K562 (cell line): ENCODE measurements at regions not wholly inside any gene's neighbourhood (a gene's known extent, or its start where the extent isn't known, plus 50 kb on each side); places are given as distances from the start of the nearest gene placed in this dataset.

Experiments
- ATAC-seq: fragments of 200-7000 bp; cut with Tn5 transposase; 3 replicates; pipeline ENCODE4 v1.9.1; 2020; ENCODE audit warnings: moderate library complexity
- BruUV-seq: library from RNA; stranded (reverse); fragments of 400-500 nt; replicated peaks from 2 replicates; lab custom pipeline; 2021; lab: Mats Ljungman, UMichigan
- CTCF ChIA-PET: fragments of 300-600 bp; formaldehyde crosslinking; extraction: SDS; loops from one replicate; lab custom pipeline; 2021; ENCODE audit warnings: low intra/inter-chr PET ratio; lab: Yijun Ruan, JAX
- POLR2A ChIA-PET: fragments of 300-600, 350-650 bp; sonication (Branson Sonifier 250); formaldehyde crosslinking; extraction: SDS; loops from one replicate; lab custom pipeline; 2021; ENCODE audit warnings: antibody characterized with exemption, inconsistent platforms; lab: Yijun Ruan, JAX
- DNase-seq, 4 experiments: peaks; one replicate each; pipeline versions ENCODE4 v3.0.0 to v3.0.0-alpha.2; 2011 to 2018; ENCODE audit warnings: low spot score in 3 of 4, mixed read lengths in 3 of 4; ENCODE audit errors: extremely low read depth in 1 of 4
- FAIRE-seq: peaks from 2 replicates; lab custom pipeline; 2011; peaks lifted over from hg19 to GRCh38; lab: Jason Lieb, UNC
- H2AFZ ChIP-seq: 2 replicates; pipeline ENCODE4 v1.6.0; 2011; ENCODE audit warnings: low read depth, low read length, control low read depth, inconsistent platforms
- H3K27ac ChIP-seq: fragments of 200-600 bp; 3 replicates; pipeline ENCODE4 v1.8.0; 2011; ENCODE audit warnings: low read depth, mild to moderate bottlenecking, control low read depth, inconsistent platforms, low read length, moderate library complexity, mixed read lengths; ENCODE audit errors: extremely low read depth
- H3K27me3 ChIP-seq, 2 experiments: fragments of 300-600 bp in 1 of 2; 2 replicates in 1 of 2; 3 replicates in 1 of 2; pipeline versions ENCODE4 v1.6.0 to v1.8.0; 2011; ENCODE audit warnings: inconsistent platforms in 2 of 2, low read length in 2 of 2, mild to moderate bottlenecking in 1 of 2, mixed read lengths in 1 of 2, moderate library complexity in 1 of 2; ENCODE audit not compliant: control insufficient read depth in 2 of 2, insufficient read depth in 2 of 2
- H3K36me3 ChIP-seq: fragments of 300-600 bp; 3 replicates; pipeline ENCODE4 v1.8.0; 2011; ENCODE audit warnings: mild to moderate bottlenecking, low read length, inconsistent platforms; ENCODE audit not compliant: control insufficient read depth, insufficient read depth
- H3K4me1 ChIP-seq, 2 experiments: fragments of 200-600 bp in 1 of 2; replicated peaks in 1 of 2; 2 replicates in 1 of 2; 3 replicates in 1 of 2; pipeline versions ENCODE4 v1.5.1 to v1.8.0; 2011; ENCODE audit warnings: inconsistent platforms in 2 of 2, low read length in 2 of 2, mild to moderate bottlenecking in 1 of 2, mixed read lengths in 1 of 2, moderate library complexity in 1 of 2; ENCODE audit not compliant: control insufficient read depth in 2 of 2, insufficient read depth in 2 of 2
- H3K4me2 ChIP-seq: 2 replicates; pipeline ENCODE4 v1.6.1; 2011; ENCODE audit warnings: low read length, control low read depth, inconsistent platforms, mixed read lengths; ENCODE audit not compliant: insufficient read depth
- H3K4me3 ChIP-seq: fragments of 200-600 bp; sonication (generic), shearing (Covaris generic); 2 replicates; pipeline ENCODE4 v1.5.1; 2016; ENCODE audit warnings: control low read depth, inconsistent platforms
- H3K79me2 ChIP-seq: fragments of 200-600 bp; 3 replicates; pipeline ENCODE4 v1.8.0; 2011; ENCODE audit warnings: low read length, inconsistent platforms; ENCODE audit not compliant: control insufficient read depth, insufficient read depth
- H3K9ac ChIP-seq, 2 experiments: 2 replicates each; pipeline versions ENCODE4 v1.6.0 to v1.6.1; 2011; ENCODE audit warnings: low read depth in 2 of 2, low read length in 2 of 2, control low read depth in 1 of 2, inconsistent platforms in 1 of 2, mild to moderate bottlenecking in 1 of 2, mixed read lengths in 1 of 2; ENCODE audit not compliant: insufficient read depth in 1 of 2
- H3K9me1 ChIP-seq: one replicate; pipeline ENCODE4 v1.6.0; 2011; ENCODE audit warnings: inconsistent platforms, mild to moderate bottlenecking, low read length, moderate library complexity; ENCODE audit not compliant: control insufficient read depth, insufficient read depth
- H3K9me3 ChIP-seq: replicated peaks from 2 replicates; pipeline ENCODE4 v1.5.1; 2011; ENCODE audit warnings: low read depth, low read length, inconsistent platforms; ENCODE audit not compliant: control insufficient read depth, insufficient read depth
- H4K20me1 ChIP-seq: replicated peaks from 2 replicates; pipeline ENCODE4 v1.6.1; 2011; ENCODE audit warnings: low read length, inconsistent platforms, mixed read lengths; ENCODE audit not compliant: control insufficient read depth, insufficient read depth
- ATF1 ChIP-seq, 2 experiments: fragments of 450-650 bp in 1 of 2; IDR thresholded peaks; 2 replicates each; pipeline ENCODE4 v1.6.1; 2016; ENCODE audit warnings: missing compliant biosample characterization in 1 of 2, missing genetic modification characterization in 1 of 2
- CEBPB ChIP-seq: fragments of 450-650 bp; IDR thresholded peaks from 2 replicates; pipeline ENCODE4 v1.6.1; 2016; ENCODE audit warnings: missing genetic modification characterization, missing compliant biosample characterization
- CEBPG ChIP-seq, 3 experiments: fragments of 200-800 bp in 1 of 3; sonication (Bioruptor generic) in 1 of 3; sonication (generic) in 1 of 3; formaldehyde crosslinking in 1 of 3; IDR thresholded peaks in 2 of 3; conservative IDR thresholded peaks in 1 of 3; 2 replicates each; pipeline versions ENCODE4 v1.6.1 to v1.8.0; 2016 to 2022; ENCODE audit warnings: missing compliant biosample characterization in 2 of 3, missing genetic modification characterization in 2 of 3, mild to moderate bottlenecking in 1 of 3, missing genetic modification reagents in 1 of 3
- EP300 ChIP-seq: IDR thresholded peaks from 2 replicates; pipeline ENCODE4 v1.6.1; 2012; ENCODE audit warnings: low read length, improper control_type of control experiment
- ETS2 ChIP-seq: IDR thresholded peaks from 2 replicates; pipeline ENCODE4 v1.6.1; 2016; ENCODE audit warnings: borderline replicate concordance, missing genetic modification characterization, mild to moderate bottlenecking, moderate library complexity, missing compliant biosample characterization; ENCODE audit not compliant: poor library complexity, severe bottlenecking
- HMG20B ChIP-seq: fragments of 250-450 bp; sonication (Bioruptor Pico); IDR thresholded peaks from 2 replicates; pipeline ENCODE4 v1.5.0; 2021; ENCODE audit warnings: mild to moderate bottlenecking
- MTA3 ChIP-seq: fragments of 450-650 bp; formaldehyde crosslinking; IDR thresholded peaks from 2 replicates; pipeline ENCODE4 v1.6.1; 2017; ENCODE audit warnings: mild to moderate bottlenecking, borderline replicate concordance
- NFIC ChIP-seq: fragments of 450-650 bp; IDR thresholded peaks from 2 replicates; pipeline ENCODE4 v1.6.1; 2017; ENCODE audit warnings: mild to moderate bottlenecking, inconsistent platforms
- SAFB ChIP-seq: fragments of 200-400 bp; formaldehyde crosslinking; IDR thresholded peaks from 2 replicates; pipeline ENCODE4 v1.6.1; 2017; ENCODE audit warnings: low read depth, low read length, borderline replicate concordance
- TEAD1 ChIP-seq, 2 experiments: fragments of 450-650 bp in 1 of 2; sonication (generic) in 1 of 2; formaldehyde crosslinking; IDR thresholded peaks; 2 replicates each; pipeline versions ENCODE4 v1.4.0 to v1.8.0; 2020 to 2022; ENCODE audit warnings: mild to moderate bottlenecking in 2 of 2, missing genetic modification reagents in 1 of 2
- WGBS: fragments of 100-300 bp; shearing (Covaris generic); methylation state at CpG from one replicate; pipeline ENCODE4 v1.1.6; 2016; ENCODE audit warnings: low coverage, mixed read lengths; ENCODE audit not compliant: insufficient coverage; ENCODE audit errors: missing lambda C conversion rate; 5-methylcytosine and 5-hydroxymethylcytosine counted together
- in situ Hi-C: fragments of 300-500 bp; cut with MboI; formaldehyde crosslinking; loops from 4 replicates; pipeline ENCODE4 v1.15.0; 2018; ENCODE audit warnings: inconsistent platforms, mixed read lengths
- intact Hi-C: fragments of 100-400 bp; cut with micrococcal nuclease; formaldehyde crosslinking; loops from 2 replicates; pipeline ENCODE4 v1.14.2; 2022
- TF ChIP-seq, protein P1 (sequence below): IDR thresholded peaks from 3 replicates; pipeline ENCODE4 v1.6.1; 2011; ENCODE audit warnings: borderline replicate concordance, mild to moderate bottlenecking; ENCODE audit not compliant: insufficient read length, insufficient read depth

DNA sequence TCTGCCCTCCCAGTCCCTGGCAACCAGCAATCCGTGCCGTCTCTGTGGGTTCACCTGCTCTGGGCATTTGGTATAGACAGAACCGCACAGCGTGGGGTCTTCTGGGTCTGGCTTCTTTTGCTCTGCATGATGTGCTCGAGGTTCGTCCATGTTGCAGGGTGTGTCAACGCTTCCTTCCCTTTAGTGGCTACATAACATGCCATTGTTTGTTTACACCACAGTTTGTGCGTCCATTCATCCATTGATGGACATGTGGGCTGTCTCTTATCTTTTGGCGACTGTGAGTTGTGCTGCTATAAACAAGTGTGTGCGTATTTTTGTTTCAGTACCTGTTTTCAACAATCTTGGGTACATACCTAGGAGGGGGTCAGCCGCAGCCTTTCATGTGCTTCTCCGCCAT is 149.5 kb upstream of the RPS6KA2 start:
- Histone ChIP-seq H3K9me3 (no peaks in the 10 kb centered on the region), H3K9ac (no peak overlapping the region), H3K36me3 (no peaks in the 10 kb centered on the region), H3K4me1 (peaks cover 0 to 9% of the 10 kb centered on the region in 2 experiments; a peak in 2 of 5 replicates), H3K9me1 (no peaks in the 10 kb centered on the region), H4K20me1 (peaks cover 4% of the 10 kb centered on the region; the same call in 1 of the 2 replicates), H3K27ac (no peak overlapping the region), H3K27me3 (peaks cover 21 to 69% of the 10 kb centered on the region in 2 experiments), H3K4me2 (no peak overlapping the region), H3K4me3 (no peak overlapping the region), H3K79me2 (no peaks in the 10 kb centered on the region), H2AFZ (no peak overlapping the region)
- ChIA-PET POLR2A (interaction anchor here (0.6 to 1.5 kb wide), 3 partner anchors 9 to 1692 kb away, joined by 3 to 4 read pairs (median 3); no protein-coding TSS in a partner anchor), CTCF (no interaction called here)
- no peak for ATAC-seq
- TF ChIP-seq TEAD1 (CRISPR knock-in tag; IDR thresholded peaks at IDR 0.05) = 0 out of 4 replicates have a peak, but pooled peaks of 1 of the 2 experiments have one; percentile 40
- no peak for TF ChIP-seq NFIC
- TF ChIP-seq HMG20B (CRISPR knock-in tag) = no peak
- TF ChIP-seq EP300 = no peak
- 12% methylated on average over 12 of the region's 12 CpGs for WGBS
- in situ Hi-C loops = loop anchor here (5.0 to 10.0 kb wide), 3 partner anchors 178 to 588 kb away; partner anchors contain the start of gene RNASET2
- FAIRE-seq = no peak
- no peak for DNase-seq
- intact Hi-C loops = loop anchor here (5.0 to 10.0 kb wide), 3 partner anchors 211 to 508 kb away; no protein-coding TSS in a partner anchor
- no TSS peak for BruUV-seq

DNA sequence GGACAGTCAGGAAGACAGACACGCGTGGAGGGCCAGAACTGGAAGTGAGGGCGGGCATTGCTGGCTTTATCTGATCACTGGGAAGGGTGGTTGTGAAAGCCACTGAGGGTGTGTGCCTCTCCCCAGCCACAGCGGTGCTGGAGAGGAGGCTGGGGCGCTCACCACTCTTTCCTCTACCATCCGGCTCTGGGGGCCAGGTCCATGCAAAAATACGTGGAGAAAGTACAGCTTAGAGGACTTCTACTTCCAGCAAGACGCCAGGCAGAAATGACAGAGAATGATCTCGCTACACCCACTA is 148.8 kb upstream of the RPS6KA2 start:
- H4K20me1 ChIP-seq = peaks cover 4% of the 10 kb centered on the region; the same call in 1 of the 2 replicates
- FAIRE-seq (no peak), DNase-seq (peak in 1 of 4 experiments; percentile 32), ATAC-seq (peak; percentile 64)
- peaks cover 28 to 76% of the 10 kb centered on the region in 2 experiments for H3K27me3 ChIP-seq
- no peaks in the 10 kb centered on the region for H3K9me3 ChIP-seq
- ChIA-PET POLR2A (interaction anchor here (0.9 to 1.5 kb wide), 2 partner anchors 10 to 345 kb away, joined by 3 to 4 read pairs; no protein-coding TSS in a partner anchor), CTCF (interaction anchor here (1.0 to 3.2 kb wide), 5 partner anchors 212 to 368 kb away, joined by 3 to 20 read pairs (median 4); no protein-coding TSS in a partner anchor)
- in situ Hi-C loops = loop anchor here (5.0 to 10.0 kb wide), 3 partner anchors 179 to 589 kb away; partner anchors contain the start of gene RNASET2
- intact Hi-C loops = loop anchor here (1.0 to 10.0 kb wide), 4 partner anchors 211 to 509 kb away; no protein-coding TSS in a partner anchor
- H3K79me2 ChIP-seq = no peaks in the 10 kb centered on the region
- no peak overlapping the region for H3K4me3 ChIP-seq
- peak overlapping the region; percentile 69 for H2AFZ ChIP-seq
- no peak overlapping the region for H3K27ac ChIP-seq
- H3K36me3 ChIP-seq = no peaks in the 10 kb centered on the region
- no peaks in the 10 kb centered on the region for H3K9me1 ChIP-seq
- H3K9ac ChIP-seq = 0 out of 4 replicates have a peak overlapping the region, but pooled peaks of 1 of the 2 experiments have one; percentile 7
- no TSS peak for BruUV-seq
- peak overlapping the region; percentile 58 for H3K4me2 ChIP-seq
- peaks cover 0 to 9% of the 10 kb centered on the region in 2 experiments; a peak in 2 of 5 replicates for H3K4me1 ChIP-seq
- 6% methylated on average over 9 of the region's 9 CpGs for WGBS
- TF ChIP-seq SAFB (no peak), CEBPG (CRISPR knock-in tag; IDR thresholded peaks at IDR 0.05) (peak; percentile 44; the same call in 1 of the 2 replicates), CEBPG (tag; conservative IDR thresholded peaks at IDR 0.05 in 1 of 2, IDR thresholded peaks at IDR 0.05 in 1 of 2) (no peak), ATF1 (CRISPR knock-in tag; IDR thresholded peaks at IDR 0.05) (no peak), ATF1 (tag; IDR thresholded peaks at IDR 0.05) (no peak), ETS2 (tag) (no peak), CEBPB (tag) (peak; percentile 63), MTA3 (no peak)
- TF ChIP-seq, protein P1, sequence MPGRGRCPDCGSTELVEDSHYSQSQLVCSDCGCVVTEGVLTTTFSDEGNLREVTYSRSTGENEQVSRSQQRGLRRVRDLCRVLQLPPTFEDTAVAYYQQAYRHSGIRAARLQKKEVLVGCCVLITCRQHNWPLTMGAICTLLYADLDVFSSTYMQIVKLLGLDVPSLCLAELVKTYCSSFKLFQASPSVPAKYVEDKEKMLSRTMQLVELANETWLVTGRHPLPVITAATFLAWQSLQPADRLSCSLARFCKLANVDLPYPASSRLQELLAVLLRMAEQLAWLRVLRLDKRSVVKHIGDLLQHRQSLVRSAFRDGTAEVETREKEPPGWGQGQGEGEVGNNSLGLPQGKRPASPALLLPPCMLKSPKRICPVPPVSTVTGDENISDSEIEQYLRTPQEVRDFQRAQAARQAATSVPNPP = no peak
